Esophagus squamous epithelium (tissue), 5 donors: ENCODE measurements at regions not wholly inside any gene's neighbourhood (a gene's known extent, or its start where the extent isn't known, plus 50 kb on each side); places are given as distances from the start of the nearest gene placed in this dataset.
A peak's percentile ranks its signal among the peaks of the same experiment; 100 is the strongest.

Experiments
- DNase-seq: peaks from one replicate; lab custom pipeline; 2025; lab: John Stamatoyannopoulos, UW
- H3K27ac ChIP-seq, 4 donors: fragments of 200-600 bp; sonication (generic); one replicate each; pipeline ENCODE4 v1.5.1; 2016 to 2019; ENCODE audit warnings: mild to moderate bottlenecking in 1 of 4
- H3K27me3 ChIP-seq, 4 donors: fragments of 200-600 bp; sonication (generic); 1 replicate in 3 of 4; 2 replicates in 1 of 4; pipeline versions ENCODE4 v1.5.1 to v1.6.0; 2017 to 2021; ENCODE audit warnings: antibody characterized with exemption in 1 of 4
- H3K36me3 ChIP-seq, 3 donors: fragments of 200-600 bp; sonication (generic); one replicate each; pipeline ENCODE4 v1.5.1; 2016 to 2019
- H3K4me1 ChIP-seq, 3 donors: fragments of 200-600 bp; sonication (generic); one replicate each; pipeline ENCODE4 v1.5.1; 2017 to 2019
- H3K4me3 ChIP-seq, 4 donors: fragments of 200-600 bp; sonication (generic); 1 replicate in 3 of 4; 2 replicates in 1 of 4; pipeline ENCODE4 v1.5.1; 2016 to 2019; ENCODE audit warnings: mild to moderate bottlenecking in 2 of 4, moderate library complexity in 1 of 4
- H3K9me3 ChIP-seq, 3 donors: fragments of 200-600 bp; sonication (generic); one replicate each; pipeline ENCODE4 v1.5.1; 2016 to 2019
- POLR2A ChIP-seq, 4 donors: fragments of 450-650 bp; IDR thresholded peaks; one replicate each; pipeline ENCODE4 v1.6.1; 2017; ENCODE audit warnings: antibody characterized with exemption in 4 of 4, mild to moderate bottlenecking in 4 of 4, moderate library complexity in 3 of 4
- WGBS, 2 donors: methylation state at CpG; one replicate each; pipeline ENCODE4 v1.1.5; 2018; 5-methylcytosine and 5-hydroxymethylcytosine counted together
- intact Hi-C: fragments of 100-400 bp; cut with DNase I; formaldehyde crosslinking; loops from one replicate; pipeline ENCODE4 v1.15.0; 2022
- TF ChIP-seq, protein P1 (sequence below), 6 experiments: fragments of 450-650 bp in 4 of 6; fragments of 200-600 bp in 2 of 6; sonication (generic) in 2 of 6; IDR thresholded peaks; one replicate each; pipeline ENCODE4 v1.5.1; 2016 to 2019; ENCODE audit warnings: antibody characterized with exemption in 6 of 6, mild to moderate bottlenecking in 4 of 6, moderate library complexity in 4 of 6
- donor health status: DM: yes; HTN: yes; CAD: no.

GRCh38 chr5:23014266-23014665 is 161.1 kb upstream of the CDH12 start:
- Histone ChIP-seq H3K27ac (no peak overlapping the region), H3K36me3 (no peaks in the 10 kb centered on the region), H3K4me3 (peak overlapping the region in 2 of 4 donors; percentile 36 to 53), H3K27me3 (no peaks in the 10 kb centered on the region), H3K4me1 (peaks cover 0 to 4% (median 0%) of the 10 kb centered on the region in 3 donors), H3K9me3 (no peaks in the 10 kb centered on the region)
- TF ChIP-seq, protein P1, sequence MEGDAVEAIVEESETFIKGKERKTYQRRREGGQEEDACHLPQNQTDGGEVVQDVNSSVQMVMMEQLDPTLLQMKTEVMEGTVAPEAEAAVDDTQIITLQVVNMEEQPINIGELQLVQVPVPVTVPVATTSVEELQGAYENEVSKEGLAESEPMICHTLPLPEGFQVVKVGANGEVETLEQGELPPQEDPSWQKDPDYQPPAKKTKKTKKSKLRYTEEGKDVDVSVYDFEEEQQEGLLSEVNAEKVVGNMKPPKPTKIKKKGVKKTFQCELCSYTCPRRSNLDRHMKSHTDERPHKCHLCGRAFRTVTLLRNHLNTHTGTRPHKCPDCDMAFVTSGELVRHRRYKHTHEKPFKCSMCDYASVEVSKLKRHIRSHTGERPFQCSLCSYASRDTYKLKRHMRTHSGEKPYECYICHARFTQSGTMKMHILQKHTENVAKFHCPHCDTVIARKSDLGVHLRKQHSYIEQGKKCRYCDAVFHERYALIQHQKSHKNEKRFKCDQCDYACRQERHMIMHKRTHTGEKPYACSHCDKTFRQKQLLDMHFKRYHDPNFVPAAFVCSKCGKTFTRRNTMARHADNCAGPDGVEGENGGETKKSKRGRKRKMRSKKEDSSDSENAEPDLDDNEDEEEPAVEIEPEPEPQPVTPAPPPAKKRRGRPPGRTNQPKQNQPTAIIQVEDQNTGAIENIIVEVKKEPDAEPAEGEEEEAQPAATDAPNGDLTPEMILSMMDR (IDR thresholded peaks at IDR 0.05), result no peak
- TF ChIP-seq POLR2A (IDR thresholded peaks at IDR 0.05), result no peak
- no peak for DNase-seq
- intact Hi-C loops, result no loop called here
- WGBS, 2 donors, result 31 to 40% methylated on average over 1 of the region's 1 CpG

GRCh38 chr5:23013395-23013998 is 160.4 kb upstream of the CDH12 start:
- Histone ChIP-seq H3K36me3 (no peaks in the 10 kb centered on the region), H3K27me3 (no peaks in the 10 kb centered on the region), H3K4me3 (peak overlapping the region; percentile 10 to 53 (median 34)), H3K9me3 (no peaks in the 10 kb centered on the region), H3K27ac (peak overlapping the region in 2 of 4 donors; percentile 5 to 38), H3K4me1 (peaks cover 0 to 4% (median 0%) of the 10 kb centered on the region in 3 donors)
- 22 to 26% methylated on average over 4 of the region's 4 CpGs for WGBS, 2 donors
- intact Hi-C loops, result no loop called here
- TF ChIP-seq, protein P1 (IDR thresholded peaks at IDR 0.05), result no peak
- TF ChIP-seq POLR2A (IDR thresholded peaks at IDR 0.05), result no peak
- DNase-seq, result no peak

- no peak for TF ChIP-seq POLR2A (IDR thresholded peaks at IDR 0.05)
- TF ChIP-seq, protein P1 (IDR thresholded peaks at IDR 0.05), result no peak
- Histone ChIP-seq H3K4me1 (peaks cover 0 to 5% (median 0%) of the 10 kb centered on the region in 3 donors), H3K4me3 (peak overlapping the region; percentile 10 to 53 (median 34)), H3K27ac (peak overlapping the region in 2 of 4 donors; percentile 5 to 38), H3K36me3 (no peaks in the 10 kb centered on the region), H3K9me3 (no peaks in the 10 kb centered on the region), H3K27me3 (no peaks in the 10 kb centered on the region)
- 16 to 22% methylated on average over 5 of the region's 5 CpGs for WGBS, 2 donors
- DNase-seq, result no peak
- intact Hi-C loops, result no loop called here
Observed at GRCh38 chr5:23012842-23013241, 159.7 kb upstream of the CDH12 start.

DNA sequence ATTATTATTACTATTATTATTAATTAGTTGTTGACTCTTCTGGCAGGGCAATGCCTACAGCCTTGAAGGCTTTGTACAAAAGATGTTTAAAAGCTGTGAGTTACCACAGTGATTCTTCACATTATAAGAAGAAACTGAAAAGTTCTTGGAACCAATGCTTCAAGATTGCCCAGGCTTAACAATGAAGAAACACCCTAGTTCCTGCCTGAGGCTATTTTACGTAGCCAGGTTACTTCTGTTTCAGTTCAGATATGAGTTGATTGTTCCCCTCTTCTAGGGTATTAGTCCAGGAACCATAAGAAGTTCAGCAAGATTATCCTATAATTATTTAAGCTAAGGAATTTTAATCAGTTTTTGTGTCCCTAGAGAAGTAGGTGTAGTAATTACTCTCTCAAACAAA is 154.6 kb upstream of the CDH12 start:
- Histone ChIP-seq H3K4me3 (no peak overlapping the region), H3K27me3 (no peaks in the 10 kb centered on the region), H3K4me1 (peaks cover 0 to 9% (median 0%) of the 10 kb centered on the region in 3 donors), H3K36me3 (no peaks in the 10 kb centered on the region), H3K27ac (no peak overlapping the region), H3K9me3 (no peaks in the 10 kb centered on the region)
- intact Hi-C loops, result no loop called here
- 33 to 50% methylated on average over 1 of the region's 1 CpG for WGBS, 2 donors
- TF ChIP-seq, protein P1 (IDR thresholded peaks at IDR 0.05), result no peak
- no peak for TF ChIP-seq POLR2A (IDR thresholded peaks at IDR 0.05)
- no peak for DNase-seq

- intact Hi-C loops, result no loop called here
- TF ChIP-seq, protein P1 (IDR thresholded peaks at IDR 0.05), result no peak
- no peak for TF ChIP-seq POLR2A (IDR thresholded peaks at IDR 0.05)
- no peaks in the 10 kb centered on the region for H3K9me3 ChIP-seq
- H3K4me3 ChIP-seq, result no peak overlapping the region
- H3K4me1 ChIP-seq, result peaks cover 0 to 9% (median 0%) of the 10 kb centered on the region in 3 donors
- 30 to 42% methylated on average over 1 of the region's 1 CpG for WGBS, 2 donors
- no peak for DNase-seq
- H3K27ac ChIP-seq, result no peak overlapping the region
- H3K27me3 ChIP-seq, result no peaks in the 10 kb centered on the region
- H3K36me3 ChIP-seq, result no peaks in the 10 kb centered on the region
Observed at GRCh38 chr5:23007236-23007635, 154.1 kb upstream of the CDH12 start.
